CD8-positive, alpha-beta memory T cell (primary cell): ENCODE measurements at regions not wholly inside any gene's neighbourhood (a gene's known extent, or its start where the extent isn't known, plus 50 kb on each side); places are given as distances from the start of the nearest gene placed in this dataset.
"Not testable (repeated sequence)": the region's sequence is repeated elsewhere in the genome, so short reads cannot be mapped to it uniquely, and the experiment has no call there.

Experiments
- CTCF ChIA-PET: fragments of 350-600 bp; sonication (Branson Sonifier 250); formaldehyde crosslinking; loops from one replicate; lab custom pipeline; 2021; ENCODE audit warnings: antibody characterized with exemption; lab: Charles Lee
- POLR2A ChIA-PET: fragments of 350-600 bp; sonication (Branson Sonifier 250); formaldehyde crosslinking; loops from one replicate; lab custom pipeline; 2021; ENCODE audit warnings: antibody characterized with exemption; lab: Charles Lee
- DNase-seq, 5 donors: peaks; one replicate each; pipeline versions ENCODE4 v3.0.0 to v3.0.0-alpha.2; 2020 to 2022; ENCODE audit warnings: mixed read lengths in 1 of 5
- H3K27ac ChIP-seq: one replicate; pipeline ENCODE4 v1.7.0; 2013; ENCODE audit warnings: low read depth, mild to moderate bottlenecking, low read length, moderate library complexity
- H3K27me3 ChIP-seq: 2 replicates; pipeline ENCODE4 v1.7.0; 2013; ENCODE audit warnings: low read length, mild to moderate bottlenecking; ENCODE audit not compliant: insufficient read depth, poor library complexity, severe bottlenecking
- H3K36me3 ChIP-seq: 2 replicates; pipeline ENCODE4 v1.7.0; 2013; ENCODE audit warnings: mild to moderate bottlenecking, low read length, moderate library complexity; ENCODE audit not compliant: insufficient read depth
- H3K4me1 ChIP-seq: 2 replicates; pipeline ENCODE4 v1.7.0; 2013; ENCODE audit warnings: mild to moderate bottlenecking, low read length, moderate library complexity; ENCODE audit not compliant: insufficient read depth
- H3K4me3 ChIP-seq: 2 replicates; pipeline ENCODE4 v1.7.0; 2013; ENCODE audit warnings: mild to moderate bottlenecking, low read length
- H3K9me3 ChIP-seq: 2 replicates; pipeline ENCODE4 v1.7.0; 2013; ENCODE audit warnings: mild to moderate bottlenecking, low read length
- H3K27ac Mint-ChIP-seq, 8 donors: one replicate each; pipeline ENCODE4 v1.8.0; 2020 to 2021; ENCODE audit warnings: mixed read lengths in 8 of 8, mild to moderate bottlenecking in 6 of 8, inconsistent platforms in 3 of 8, moderate library complexity in 3 of 8
- H3K27me3 Mint-ChIP-seq, 2 donors: one replicate each; pipeline ENCODE4 v1.8.0; 2020 to 2021; ENCODE audit warnings: mixed read lengths in 2 of 2, mild to moderate bottlenecking in 1 of 2, moderate library complexity in 1 of 2
- H3K36me3 Mint-ChIP-seq, 3 donors: one replicate each; pipeline ENCODE4 v1.8.0; 2020 to 2021; ENCODE audit warnings: mixed read lengths in 3 of 3, inconsistent platforms in 1 of 3, mild to moderate bottlenecking in 1 of 3
- H3K4me1 Mint-ChIP-seq, 3 donors: one replicate each; pipeline ENCODE4 v1.8.0; 2020 to 2021; ENCODE audit warnings: mixed read lengths in 3 of 3, inconsistent platforms in 1 of 3, mild to moderate bottlenecking in 1 of 3
- H3K4me3 Mint-ChIP-seq, 7 donors: one replicate each; pipeline ENCODE4 v1.8.0; 2020 to 2021; ENCODE audit warnings: mixed read lengths in 7 of 7, mild to moderate bottlenecking in 6 of 7, moderate library complexity in 4 of 7, inconsistent platforms in 2 of 7
- H3K9me3 Mint-ChIP-seq, 5 donors: one replicate each; pipeline ENCODE4 v1.8.0; 2020 to 2022; ENCODE audit warnings: mixed read lengths in 5 of 5, mild to moderate bottlenecking in 3 of 5, moderate library complexity in 2 of 5, inconsistent platforms in 1 of 5

DNA sequence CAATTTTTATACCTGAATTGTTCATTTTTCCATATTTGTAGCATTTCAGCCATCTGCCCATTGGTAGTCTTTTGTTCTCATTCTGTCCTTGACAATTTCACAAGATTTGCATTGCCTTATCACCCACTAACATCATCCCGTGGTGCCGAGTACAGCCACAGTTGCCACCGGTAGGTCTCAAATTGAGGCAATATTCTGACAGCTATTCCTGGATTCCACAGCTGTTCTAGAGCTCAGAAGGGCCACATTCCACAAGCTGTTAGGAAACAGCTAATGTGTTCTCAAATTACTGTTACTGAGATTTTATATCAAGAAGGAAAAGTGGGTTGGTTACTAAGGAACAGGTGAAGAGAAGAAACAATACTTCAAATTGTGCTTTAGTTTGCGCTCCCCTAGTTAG is 178.8 kb downstream of the RPRM start:
- H3K36me3 Mint-ChIP-seq = no peaks in the 10 kb centered on the region
- H3K27me3 Mint-ChIP-seq = no peaks in the 10 kb centered on the region
- DNase-seq = no peak
- H3K4me1 Mint-ChIP-seq = no peaks in the 10 kb centered on the region
- no peaks in the 10 kb centered on the region for H3K9me3 ChIP-seq
- peaks cover 0 to 3% (median 0%) of the 10 kb centered on the region in 5 donors for H3K9me3 Mint-ChIP-seq
- POLR2A ChIA-PET = no interaction called here
- no peak overlapping the region for H3K4me3 Mint-ChIP-seq
- H3K27ac ChIP-seq = no peak overlapping the region
- H3K27me3 ChIP-seq = no peaks in the 10 kb centered on the region
- H3K27ac Mint-ChIP-seq = no peak overlapping the region
- H3K4me1 ChIP-seq = no peaks in the 10 kb centered on the region
- no peak overlapping the region for H3K4me3 ChIP-seq
- no peaks in the 10 kb centered on the region for H3K36me3 ChIP-seq
- CTCF ChIA-PET = interaction anchor here (0.7 kb wide), 1 partner anchor 1491 kb away, joined by 3 read pairs; no protein-coding TSS in a partner anchor

DNA sequence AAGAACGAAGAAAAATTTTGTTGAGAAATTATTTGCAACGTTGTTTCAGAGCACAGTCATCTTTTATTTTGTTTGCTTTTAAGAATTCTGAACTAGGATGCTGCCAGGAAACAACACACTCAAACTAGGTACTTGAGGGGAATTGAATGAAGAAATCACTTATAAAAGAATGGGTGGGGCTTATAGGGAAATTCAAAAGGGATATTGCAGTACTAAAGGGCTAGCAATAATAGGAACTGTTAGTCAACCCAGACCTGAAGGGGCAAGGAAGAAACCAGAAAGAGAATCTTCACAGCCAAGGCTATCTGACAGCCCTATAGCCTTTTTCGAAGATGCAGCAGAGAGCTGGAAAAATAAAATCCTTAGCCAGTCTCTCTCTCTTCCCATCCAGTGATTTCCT is 179.3 kb downstream of the RPRM start:
- Histone ChIP-seq H3K4me3 (no peak overlapping the region), H3K9me3 (no peaks in the 10 kb centered on the region), H3K4me1 (no peaks in the 10 kb centered on the region), H3K27ac (no peak overlapping the region), H3K27me3 (no peaks in the 10 kb centered on the region), H3K36me3 (no peaks in the 10 kb centered on the region)
- no peaks in the 10 kb centered on the region for H3K4me1 Mint-ChIP-seq
- no peak overlapping the region for H3K4me3 Mint-ChIP-seq
- ChIA-PET CTCF (no interaction called here), POLR2A (no interaction called here)
- H3K36me3 Mint-ChIP-seq = no peaks in the 10 kb centered on the region
- no peaks in the 10 kb centered on the region for H3K27me3 Mint-ChIP-seq
- no peak overlapping the region for H3K27ac Mint-ChIP-seq
- no peak for DNase-seq
- H3K9me3 Mint-ChIP-seq = peaks cover 0 to 3% (median 0%) of the 10 kb centered on the region in 5 donors

DNA sequence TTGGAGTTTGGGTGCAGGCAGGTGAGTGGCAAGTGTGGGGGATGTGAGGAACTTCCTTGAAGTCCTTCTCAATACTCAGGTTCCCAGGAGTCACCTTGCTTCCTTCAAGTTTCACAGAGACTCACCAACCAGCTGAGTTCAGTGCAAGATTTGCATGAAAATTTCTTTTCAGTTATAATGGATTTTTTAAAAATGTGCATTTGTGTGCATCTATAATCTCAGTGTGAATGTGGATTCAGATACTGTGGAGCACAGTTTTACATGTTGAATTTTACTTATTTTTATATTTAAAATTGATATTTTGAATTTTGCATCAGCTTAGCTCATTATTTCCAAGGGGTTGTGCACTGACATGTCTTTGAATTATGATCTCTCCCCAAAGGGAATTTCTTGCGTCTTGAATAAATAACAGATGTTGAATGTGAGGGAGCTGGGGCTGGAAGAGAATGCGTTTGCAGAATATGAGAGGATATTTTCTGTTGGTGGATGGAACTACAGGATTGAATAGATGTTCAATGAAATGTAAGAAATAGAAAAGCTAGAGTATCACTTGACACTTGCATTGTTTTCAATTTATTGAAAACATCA is 184.3 kb downstream of the RPRM start:
- Mint-ChIP-seq H3K9me3 (peaks cover 0 to 2% (median 0%) of the 10 kb centered on the region in 5 donors), H3K4me3 (no peak overlapping the region), H3K36me3 (no peaks in the 10 kb centered on the region), H3K27ac (no peak overlapping the region), H3K27me3 (peaks cover 0 to 1% of the 10 kb centered on the region in 2 donors), H3K4me1 (no peaks in the 10 kb centered on the region)
- no peak for DNase-seq
- Histone ChIP-seq H3K4me1 (no peaks in the 10 kb centered on the region), H3K36me3 (no peaks in the 10 kb centered on the region), H3K27me3 (no peaks in the 10 kb centered on the region), H3K4me3 (no peak overlapping the region), H3K9me3 (no peaks in the 10 kb centered on the region), H3K27ac (no peak overlapping the region)
- ChIA-PET POLR2A (no interaction called here), CTCF (no interaction called here)

DNA sequence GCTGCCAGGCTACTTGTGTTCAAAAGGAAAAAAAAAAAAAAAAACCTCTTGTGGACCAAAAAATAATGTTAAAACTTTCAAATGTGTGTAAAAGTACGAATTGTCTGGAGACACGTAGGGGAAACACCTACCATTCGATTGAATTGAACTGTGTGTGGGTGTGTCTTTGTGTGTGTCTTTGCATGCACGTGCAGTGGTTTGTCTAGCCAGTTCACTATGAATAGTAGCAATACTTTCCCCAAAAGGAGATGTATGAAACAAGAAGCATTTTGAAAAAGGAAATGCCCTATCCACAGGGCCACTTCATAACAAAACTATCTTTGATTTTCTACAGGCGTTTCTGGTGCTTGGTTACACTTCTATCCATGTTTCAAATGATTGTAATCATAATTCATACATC is 186.8 kb downstream of the RPRM start:
- Histone ChIP-seq H3K4me3 (no peak overlapping the region), H3K27ac (no peak overlapping the region), H3K9me3 (no peaks in the 10 kb centered on the region), H3K36me3 (no peaks in the 10 kb centered on the region), H3K27me3 (no peaks in the 10 kb centered on the region), H3K4me1 (no peaks in the 10 kb centered on the region)
- no peak for DNase-seq
- ChIA-PET POLR2A (no interaction called here), CTCF (no interaction called here)
- peaks cover 0 to 7% (median 5%) of the 10 kb centered on the region in 3 donors for H3K4me1 Mint-ChIP-seq
- H3K27ac Mint-ChIP-seq = no peak overlapping the region
- H3K9me3 Mint-ChIP-seq = peaks cover 0 to 2% (median 0%) of the 10 kb centered on the region in 5 donors
- no peak overlapping the region for H3K4me3 Mint-ChIP-seq
- no peaks in the 10 kb centered on the region for H3K36me3 Mint-ChIP-seq
- H3K27me3 Mint-ChIP-seq = peaks cover 1 to 4% of the 10 kb centered on the region in 2 donors

DNA sequence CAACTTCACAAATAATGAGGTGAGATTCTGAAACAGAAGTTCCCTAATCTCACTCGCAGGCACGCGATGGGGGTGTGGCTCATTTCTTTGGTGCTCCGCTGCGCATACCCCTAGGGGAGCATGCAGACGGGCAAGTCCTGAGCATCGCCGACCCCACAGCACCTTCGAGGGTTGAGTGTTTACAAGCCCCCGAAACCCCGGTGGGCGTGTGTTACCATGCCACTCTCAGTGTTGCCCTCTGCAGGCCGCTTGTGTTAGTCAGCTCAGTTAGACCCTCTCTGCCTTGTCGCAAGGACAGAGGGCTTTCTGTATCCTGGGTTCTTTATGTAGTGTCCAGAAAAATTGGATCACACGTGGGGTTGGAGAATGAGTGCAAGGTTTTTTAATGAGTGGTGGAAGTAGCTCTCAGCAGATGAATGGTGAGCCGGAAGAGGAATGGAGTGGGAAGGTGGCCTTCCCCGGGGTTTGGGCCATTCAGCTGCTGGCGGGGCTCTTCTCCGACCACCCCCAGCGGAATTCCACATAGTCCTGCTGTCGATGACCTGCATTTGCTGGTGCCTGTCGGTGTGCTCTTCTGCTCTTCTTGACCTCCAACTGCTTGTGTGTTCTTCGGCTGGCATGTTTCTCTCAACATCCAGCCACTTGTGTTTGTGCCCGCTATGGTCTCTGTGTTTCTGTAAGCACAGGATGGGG is 191.3 kb downstream of the RPRM start:
- H3K4me1 Mint-ChIP-seq = peaks cover 0 to 8% (median 7%) of the 10 kb centered on the region in 3 donors
- no peak overlapping the region for H3K4me3 ChIP-seq
- DNase-seq = peak in 1 of 5 donors; percentile 5
- peaks cover 1 to 11% of the 10 kb centered on the region in 2 donors for H3K27me3 Mint-ChIP-seq
- H3K27me3 ChIP-seq = no peaks in the 10 kb centered on the region
- peaks cover 0 to 13% (median 10%) of the 10 kb centered on the region in 5 donors for H3K9me3 Mint-ChIP-seq
- H3K27ac ChIP-seq = no peak overlapping the region
- H3K9me3 ChIP-seq = peaks cover 6% of the 10 kb centered on the region
- H3K36me3 ChIP-seq = no peaks in the 10 kb centered on the region
- H3K36me3 Mint-ChIP-seq = no peaks in the 10 kb centered on the region
- ChIA-PET CTCF (no interaction called here), POLR2A (no interaction called here)
- H3K27ac Mint-ChIP-seq = no peak overlapping the region
- no peaks in the 10 kb centered on the region for H3K4me1 ChIP-seq
- no peak overlapping the region for H3K4me3 Mint-ChIP-seq

DNA sequence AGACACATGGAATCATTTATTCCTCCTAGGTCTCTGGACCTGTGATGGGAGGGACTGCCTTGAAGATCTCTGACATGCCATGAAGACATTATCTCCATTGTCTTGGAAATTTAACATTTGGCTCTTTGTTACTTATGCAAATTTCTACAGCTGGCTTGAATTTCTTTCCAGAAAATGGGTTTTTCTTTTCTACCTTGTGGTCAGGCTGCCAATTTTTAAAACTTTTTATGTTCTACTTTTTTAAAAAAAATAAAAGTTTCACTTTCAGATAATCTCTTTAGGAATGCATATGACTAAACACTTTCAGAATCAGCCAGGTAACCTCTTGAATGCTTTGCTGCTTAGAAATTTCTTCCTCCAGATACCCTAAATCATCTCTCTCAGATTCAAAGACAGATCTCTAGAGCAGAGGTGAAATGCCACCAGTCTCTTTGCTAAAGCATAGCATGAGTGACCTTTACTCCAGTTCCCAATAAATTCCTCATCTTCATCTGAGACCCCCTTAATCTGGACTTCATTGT is 209.6 kb downstream of the RPRM start:
- no peaks in the 10 kb centered on the region for H3K9me3 ChIP-seq
- ChIA-PET CTCF (no interaction called here), POLR2A (no interaction called here)
- Mint-ChIP-seq H3K36me3 (no peaks in the 10 kb centered on the region), H3K4me1 (no peaks in the 10 kb centered on the region), H3K27ac (no peak overlapping the region), H3K9me3 (peaks cover 0 to 5% (median 2%) of the 10 kb centered on the region in 5 donors), H3K27me3 (no peaks in the 10 kb centered on the region), H3K4me3 (no peak overlapping the region)
- no peaks in the 10 kb centered on the region for H3K4me1 ChIP-seq
- H3K27me3 ChIP-seq = no peaks in the 10 kb centered on the region
- no peak for DNase-seq
- H3K4me3 ChIP-seq = no peak overlapping the region
- H3K27ac ChIP-seq = no peak overlapping the region
- H3K36me3 ChIP-seq = no peaks in the 10 kb centered on the region

DNA sequence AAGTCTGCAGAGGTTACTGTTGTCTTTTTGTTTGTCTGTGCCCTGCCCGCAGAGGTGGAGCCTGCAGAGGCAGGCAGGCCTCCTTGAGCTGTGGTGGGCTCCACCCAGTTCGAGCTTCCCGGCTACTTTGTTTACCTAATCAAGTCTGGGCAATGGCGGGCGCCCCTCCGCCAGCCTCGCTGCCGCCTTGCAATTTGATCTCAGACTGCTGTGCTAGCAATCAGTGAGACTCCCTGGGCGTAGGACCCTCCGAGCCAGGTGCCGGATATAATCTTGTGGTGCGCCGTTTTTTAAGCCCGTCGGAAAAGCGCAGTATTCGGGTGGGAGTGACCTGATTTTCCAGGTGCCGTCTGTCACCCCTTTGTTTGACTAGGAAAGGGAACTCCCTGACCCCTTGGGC is 221.7 kb downstream of the RPRM start:
- H3K36me3 Mint-ChIP-seq, CTCF ChIA-PET, H3K27ac ChIP-seq, H3K9me3 Mint-ChIP-seq, H3K36me3 ChIP-seq, H3K4me3 Mint-ChIP-seq, H3K4me1 ChIP-seq, H3K27me3 ChIP-seq, POLR2A ChIA-PET, H3K4me3 ChIP-seq, DNase-seq, H3K27me3 Mint-ChIP-seq, H3K9me3 ChIP-seq, H3K27ac Mint-ChIP-seq, H3K4me1 Mint-ChIP-seq: not testable (repeated sequence)

DNA sequence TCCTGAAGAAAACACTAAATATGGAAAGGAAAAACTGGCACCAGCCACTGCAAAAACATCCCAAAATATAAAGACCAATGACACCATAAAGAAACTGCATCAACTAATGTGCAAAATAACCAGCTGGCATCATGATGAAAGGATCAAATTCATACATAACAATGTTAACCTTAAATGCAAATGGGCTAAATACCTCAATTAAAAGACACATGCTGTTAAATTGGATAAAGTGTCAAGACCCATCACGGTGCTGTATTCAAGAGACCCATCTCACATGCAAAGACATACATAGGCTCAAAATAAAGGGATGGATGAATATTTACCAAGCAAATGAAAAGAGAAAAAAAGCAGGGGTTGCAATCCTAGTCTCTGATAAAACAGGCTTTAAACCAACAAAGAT is 231.9 kb downstream of the RPRM start:
- H3K9me3 ChIP-seq, H3K27ac Mint-ChIP-seq, CTCF ChIA-PET, H3K4me1 Mint-ChIP-seq, H3K4me1 ChIP-seq, H3K36me3 Mint-ChIP-seq, H3K4me3 ChIP-seq, H3K36me3 ChIP-seq, H3K27me3 ChIP-seq, POLR2A ChIA-PET, H3K4me3 Mint-ChIP-seq, H3K27ac ChIP-seq, H3K27me3 Mint-ChIP-seq, H3K9me3 Mint-ChIP-seq, DNase-seq: not testable (repeated sequence)
